GM12878 (cell line): ENCODE measurements at regions not wholly inside any gene's neighbourhood (a gene's known extent, or its start where the extent isn't known, plus 50 kb on each side); places are given as distances from the start of the nearest gene placed in this dataset.

Source experiments
- CTCF ChIP-seq, 3 experiments: IDR thresholded peaks in 2 of 3; conservative IDR thresholded peaks in 1 of 3; 2 replicates each; pipeline ENCODE4 v1.5.1; 2011; ENCODE audit warnings: low read depth in 3 of 3, low read length in 3 of 3, mild to moderate bottlenecking in 3 of 3, control low read depth in 2 of 3, moderate library complexity in 2 of 3, inconsistent platforms in 1 of 3, mixed read lengths in 1 of 3; ENCODE audit not compliant: control insufficient read depth in 2 of 3, insufficient read depth in 1 of 3; ENCODE audit errors: extremely low read depth in 1 of 3
- HDAC2 ChIP-seq: fragments of 200-600 bp; sonication (generic); IDR thresholded peaks from 2 replicates; pipeline ENCODE4 v1.6.1; 2017
- POLR2A ChIP-seq: IDR thresholded peaks from 2 replicates; pipeline ENCODE4 v1.6.1; 2011; ENCODE audit warnings: low read depth, mild to moderate bottlenecking, low read length
- SP1 ChIP-seq: IDR thresholded peaks from one replicate; pipeline ENCODE4 v1.6.1; 2011; ENCODE audit warnings: low read depth, low read length
- SREBF2 ChIP-seq: IDR thresholded peaks from 2 replicates; pipeline ENCODE4 v1.6.1; 2012; ENCODE audit warnings: mild to moderate bottlenecking, low read length
- TBL1XR1 ChIP-seq: IDR thresholded peaks from 2 replicates; pipeline ENCODE4 v1.6.1; 2012; ENCODE audit warnings: low read depth, low read length, improper control_type of control experiment
- USF1 ChIP-seq: IDR thresholded peaks from 2 replicates; pipeline ENCODE4 v1.6.1; 2011; ENCODE audit warnings: borderline replicate concordance, low read depth, mild to moderate bottlenecking, moderate library complexity, mixed read lengths, low read length; ENCODE audit not compliant: insufficient read depth; ENCODE audit errors: extremely low read length
- YBX1 ChIP-seq: fragments of 450-650 bp; IDR thresholded peaks from 2 replicates; pipeline ENCODE4 v1.6.1; 2016; ENCODE audit warnings: antibody characterized with exemption
- ZSCAN29 ChIP-seq: fragments of 450-650 bp; IDR thresholded peaks from 2 replicates; pipeline ENCODE4 v1.6.1; 2017; ENCODE audit warnings: mild to moderate bottlenecking, moderate library complexity

DNA sequence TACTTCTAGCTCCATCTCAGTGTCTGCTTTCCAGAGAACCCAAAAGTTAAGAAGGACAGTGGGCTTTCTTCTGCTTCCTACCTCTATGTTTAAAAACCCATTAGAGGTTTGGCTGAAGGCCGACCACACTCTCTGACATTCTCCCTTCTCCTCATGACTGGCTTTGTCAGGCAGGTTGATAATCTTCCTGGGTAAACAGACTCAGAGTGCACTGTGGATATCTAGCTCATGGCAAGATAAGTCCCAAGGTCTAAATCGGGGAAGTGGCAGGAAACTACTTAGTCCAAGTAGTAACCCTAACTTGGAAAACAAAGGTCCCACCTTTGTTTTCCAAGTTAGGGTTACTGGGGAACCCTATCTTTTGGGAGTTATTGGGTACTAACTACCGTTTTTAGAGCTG lies 161.9 kb upstream of the SPAG17 start:
- no peak for TF ChIP-seq YBX1
- no peak for TF ChIP-seq SREBF2
- TF ChIP-seq ZSCAN29, result no peak
- no peak for TF ChIP-seq USF1
- TF ChIP-seq CTCF (IDR thresholded peaks at IDR 0.05 in 2 of 3, conservative IDR thresholded peaks at IDR 0.05 in 1 of 3; ENCODE audit: control insufficient read depth in 2 of 3, extremely low read depth in 1 of 3, insufficient read depth in 1 of 3, low read depth in 3 of 3, low read length in 3 of 3), result no peak
- no peak for TF ChIP-seq POLR2A
- TF ChIP-seq SP1, result no peak
- no peak for TF ChIP-seq TBL1XR1
- TF ChIP-seq HDAC2, result no peak
